ENCODE measurements at regions not wholly inside any gene's neighbourhood (a gene's known extent, or its start where the extent isn't known, plus 50 kb on each side); places are given as distances from the start of the nearest gene placed in this dataset.
A peak's percentile ranks its signal among the peaks of the same experiment; 100 is the strongest.

DNA sequence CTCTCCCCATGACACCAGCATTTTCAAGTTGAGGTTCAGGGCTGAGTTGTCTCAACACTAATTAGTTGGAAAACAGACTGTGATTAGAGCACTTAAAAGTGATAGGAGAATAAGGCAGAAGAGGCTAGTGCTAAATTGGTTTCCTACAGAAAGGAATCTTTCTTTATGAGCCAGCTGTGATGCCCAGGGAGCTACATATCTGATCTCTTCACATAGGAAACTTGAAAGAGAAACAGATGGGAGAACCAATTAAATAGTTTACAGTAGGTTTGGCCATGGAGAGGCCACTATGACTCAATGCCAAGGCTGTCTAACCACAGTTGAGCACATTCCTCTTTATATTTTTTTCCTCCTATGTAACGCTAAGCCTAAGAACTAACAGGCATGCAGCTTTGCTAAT is 418.3 kb upstream of the CYRIA start:
- DNase-seq (no peak), ATAC-seq (replicated peaks) (no peak)
- no peaks in the 10 kb centered on the region for H3K27me3 Mint-ChIP-seq
- no peak overlapping the region for H3K4me3 Mint-ChIP-seq
- peaks cover 3% of the 10 kb centered on the region in 2 donors for H3K36me3 Mint-ChIP-seq
- H3K9me3 Mint-ChIP-seq = peaks cover 10% of the 10 kb centered on the region in 2 donors
- no peak overlapping the region for H3K27ac Mint-ChIP-seq
- H3K4me1 Mint-ChIP-seq = no peaks in the 10 kb centered on the region

DNA sequence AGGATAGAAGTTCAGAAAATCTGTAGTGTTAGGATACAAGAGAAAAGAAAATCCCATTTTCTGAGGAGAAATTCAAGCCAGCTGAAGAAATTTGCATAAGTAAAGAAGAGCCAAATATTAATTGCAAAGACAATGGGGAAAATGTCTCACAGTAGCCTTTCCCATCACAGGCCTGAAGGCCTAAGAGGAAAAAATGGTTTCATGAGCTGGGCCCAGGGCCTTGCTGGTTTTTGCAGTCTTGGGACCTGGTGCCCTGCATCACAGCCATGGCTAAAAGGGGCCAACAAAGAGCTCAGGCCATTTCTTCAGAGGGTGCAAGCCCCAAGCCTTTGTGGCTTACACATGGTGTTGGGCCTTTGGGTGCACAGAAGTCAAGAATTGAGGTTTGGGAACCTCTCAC is 413.6 kb upstream of the CYRIA start:
- Mint-ChIP-seq H3K36me3 (peaks cover 6 to 12% of the 10 kb centered on the region in 2 donors), H3K4me1 (no peaks in the 10 kb centered on the region), H3K4me3 (no peak overlapping the region), H3K27me3 (no peaks in the 10 kb centered on the region), H3K9me3 (peaks cover 19 to 20% of the 10 kb centered on the region in 2 donors), H3K27ac (no peak overlapping the region)
- DNase-seq (no peak), ATAC-seq (replicated peaks) (no peak)

DNA sequence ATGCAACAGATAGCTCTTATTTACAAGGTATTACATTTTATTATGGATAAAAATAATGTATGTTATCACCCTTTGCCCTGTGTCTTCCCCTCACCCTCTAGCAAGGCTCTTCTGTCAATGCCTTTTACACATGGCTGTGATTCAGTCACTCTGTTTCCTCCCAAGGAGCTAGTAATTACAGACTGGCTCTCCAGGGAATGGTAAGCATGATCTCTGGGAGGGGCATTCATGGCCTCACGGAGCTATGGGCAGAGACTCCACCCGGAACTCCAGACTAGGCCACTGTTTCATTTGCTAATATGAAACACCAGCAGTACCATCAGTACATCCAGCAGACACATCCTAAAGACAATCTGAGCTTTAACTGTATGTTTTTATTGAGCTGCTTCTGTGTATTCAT is 410.9 kb upstream of the CYRIA start:
- Mint-ChIP-seq H3K36me3 (peaks cover 6 to 12% of the 10 kb centered on the region in 2 donors), H3K27ac (no peak overlapping the region)

DNA sequence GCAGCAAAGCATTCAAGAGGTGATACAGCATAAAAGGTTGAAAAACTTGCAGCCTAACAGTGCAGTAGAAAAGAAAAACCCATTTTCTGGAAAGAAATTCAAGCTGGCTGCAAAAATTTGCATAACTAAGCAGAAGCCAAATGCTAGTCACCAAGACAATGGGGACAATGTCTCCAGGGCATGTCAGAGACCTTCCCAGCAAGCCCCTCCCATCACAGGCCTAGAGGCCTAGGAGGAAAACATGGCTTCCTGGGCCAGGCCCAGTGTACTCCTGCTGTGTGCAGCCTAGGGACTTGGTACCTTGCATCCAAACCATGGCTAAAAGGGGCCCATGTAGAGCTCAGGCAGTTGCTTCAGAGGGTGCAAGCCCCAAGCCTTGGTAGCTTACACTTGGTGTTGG is 405.1 kb upstream of the CYRIA start:
- Mint-ChIP-seq H3K4me1 (no peaks in the 10 kb centered on the region), H3K36me3 (no peaks in the 10 kb centered on the region), H3K9me3 (peaks cover 11% of the 10 kb centered on the region in 2 donors), H3K27me3 (no peaks in the 10 kb centered on the region), H3K4me3 (no peak overlapping the region), H3K27ac (no peak overlapping the region)
- DNase-seq (no peak), ATAC-seq (replicated peaks) (no peak)

More for the DNA sequence above, 410.9 kb upstream of the CYRIA start:
- Mint-ChIP-seq H3K4me3 (no peak overlapping the region), H3K27me3 (no peaks in the 10 kb centered on the region), H3K9me3 (peaks cover 21 to 22% of the 10 kb centered on the region in 2 donors), H3K4me1 (no peaks in the 10 kb centered on the region)
- no peak for DNase-seq
- ATAC-seq (replicated peaks) = no peak

DNA sequence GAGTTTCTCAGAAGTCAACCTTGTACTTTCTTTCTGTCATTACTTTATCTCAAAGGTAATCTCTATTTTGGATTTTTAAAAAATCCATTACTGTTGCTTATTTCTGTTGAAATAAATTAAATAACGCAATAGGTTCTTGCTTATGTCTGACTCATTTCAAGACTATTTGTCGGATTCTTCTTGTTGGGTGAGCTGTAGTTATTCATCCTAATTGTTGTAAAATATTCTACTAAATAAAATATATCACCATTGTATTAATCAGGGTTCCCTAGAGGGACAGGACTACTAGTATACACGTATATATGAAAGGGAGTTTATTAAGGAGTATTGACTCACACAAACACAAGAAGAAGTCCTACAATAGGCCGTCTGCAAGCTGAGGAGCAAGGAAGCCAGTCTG is 403.9 kb upstream of the CYRIA start:
- Mint-ChIP-seq H3K27ac (no peak overlapping the region), H3K36me3 (no peaks in the 10 kb centered on the region), H3K27me3 (no peaks in the 10 kb centered on the region), H3K9me3 (peaks cover 11% of the 10 kb centered on the region in 2 donors), H3K4me1 (no peaks in the 10 kb centered on the region), H3K4me3 (no peak overlapping the region)
- no peak for ATAC-seq (replicated peaks)
- DNase-seq = no peak

DNA sequence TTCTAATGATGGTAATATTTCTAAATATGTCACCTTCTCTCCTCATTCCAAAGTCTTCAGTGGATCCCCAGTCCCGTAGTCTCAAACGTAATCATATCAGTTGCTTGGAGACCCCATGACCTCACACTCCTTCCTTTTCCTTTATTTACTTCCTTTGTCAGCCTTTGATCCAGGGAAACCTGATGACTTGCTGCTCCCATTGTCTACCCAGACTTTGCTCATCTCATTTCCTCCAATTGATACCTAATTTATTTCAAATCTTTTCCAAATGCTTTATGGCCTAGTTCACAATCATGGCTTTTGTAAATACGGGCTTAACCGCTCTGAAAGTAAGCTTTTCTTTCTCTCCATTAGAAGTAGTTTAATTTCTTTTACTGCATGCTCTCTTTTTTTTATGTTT is 402.4 kb upstream of the CYRIA start:
- H3K27ac Mint-ChIP-seq = no peak overlapping the region
- H3K9me3 Mint-ChIP-seq = peaks cover 11% of the 10 kb centered on the region in 2 donors
- no peaks in the 10 kb centered on the region for H3K27me3 Mint-ChIP-seq
- ATAC-seq (replicated peaks) (no peak), DNase-seq (no peak)
- H3K4me1 Mint-ChIP-seq = no peaks in the 10 kb centered on the region
- no peaks in the 10 kb centered on the region for H3K36me3 Mint-ChIP-seq
- no peak overlapping the region for H3K4me3 Mint-ChIP-seq

DNA sequence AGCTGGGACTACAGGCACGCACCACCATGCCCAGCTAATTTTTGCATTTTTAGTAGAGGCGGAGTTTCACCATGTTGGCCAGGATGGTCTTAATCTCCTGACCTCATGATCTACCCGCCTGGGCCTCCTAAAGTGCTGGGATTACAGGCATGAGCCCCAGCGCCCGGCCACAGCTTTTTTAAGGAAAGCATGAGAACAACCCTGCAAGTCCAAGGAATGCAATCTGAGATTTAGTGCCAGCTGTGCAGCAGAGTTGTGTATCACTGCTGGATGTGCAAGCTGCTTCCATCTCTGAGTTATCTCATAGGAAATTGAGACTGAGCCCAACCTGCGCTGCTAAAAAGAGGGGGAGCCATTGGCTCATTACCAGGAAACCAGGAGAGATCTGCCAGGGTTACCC is 399.9 kb upstream of the CYRIA start:
- Mint-ChIP-seq H3K27me3 (no peaks in the 10 kb centered on the region), H3K4me3 (no peak overlapping the region), H3K27ac (no peak overlapping the region), H3K9me3 (peaks cover 0 to 4% of the 10 kb centered on the region in 2 donors), H3K4me1 (no peaks in the 10 kb centered on the region), H3K36me3 (no peaks in the 10 kb centered on the region)
- ATAC-seq (replicated peaks) = no peak
- DNase-seq = no peak

DNA sequence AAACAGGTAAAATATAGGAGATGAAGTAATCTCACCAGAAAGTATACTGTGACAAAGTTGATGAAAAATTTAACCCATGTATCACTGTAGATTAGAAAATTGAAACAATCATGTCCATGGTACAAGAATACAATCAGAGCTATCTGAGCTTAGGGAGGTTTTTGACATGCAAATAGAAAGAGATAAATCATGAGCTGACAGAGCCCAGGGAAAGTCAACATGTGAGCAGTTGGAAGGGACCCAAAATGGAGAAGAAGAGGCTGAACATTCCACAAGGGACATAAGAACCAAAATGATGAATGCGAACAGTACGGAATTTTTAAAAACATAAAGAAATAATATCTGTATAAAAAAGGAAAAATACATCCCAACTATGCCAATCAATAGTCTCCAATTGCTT is 395.4 kb upstream of the CYRIA start:
- Mint-ChIP-seq H3K4me3 (no peak overlapping the region), H3K27ac (no peak overlapping the region), H3K4me1 (no peaks in the 10 kb centered on the region), H3K27me3 (no peaks in the 10 kb centered on the region), H3K9me3 (no peaks in the 10 kb centered on the region), H3K36me3 (no peaks in the 10 kb centered on the region)
- no peak for ATAC-seq (replicated peaks)
- no peak for DNase-seq

DNA sequence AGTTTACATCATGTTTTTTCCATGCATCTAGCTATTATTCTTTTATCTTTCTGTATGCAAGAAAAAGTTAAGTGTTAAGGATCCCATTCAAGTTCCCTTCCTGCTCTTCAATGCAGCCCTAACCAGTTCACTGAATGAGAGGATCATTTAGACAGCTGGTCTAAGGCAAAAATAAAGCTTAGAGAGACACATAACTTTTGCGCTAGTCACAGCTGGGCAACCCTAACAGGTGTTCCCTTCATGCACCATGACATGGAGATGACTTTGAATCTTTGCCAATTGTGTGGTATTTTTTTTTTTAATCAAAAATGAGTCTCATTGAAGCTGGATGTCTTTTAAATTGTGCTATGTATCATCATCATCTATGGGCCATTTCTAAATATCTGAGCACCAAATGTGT is 393.8 kb upstream of the CYRIA start:
- Mint-ChIP-seq H3K9me3 (no peaks in the 10 kb centered on the region), H3K4me3 (no peak overlapping the region), H3K4me1 (no peaks in the 10 kb centered on the region), H3K27me3 (no peaks in the 10 kb centered on the region), H3K36me3 (no peaks in the 10 kb centered on the region), H3K27ac (no peak overlapping the region)
- DNase-seq = no peak
- no peak for ATAC-seq (replicated peaks)

DNA sequence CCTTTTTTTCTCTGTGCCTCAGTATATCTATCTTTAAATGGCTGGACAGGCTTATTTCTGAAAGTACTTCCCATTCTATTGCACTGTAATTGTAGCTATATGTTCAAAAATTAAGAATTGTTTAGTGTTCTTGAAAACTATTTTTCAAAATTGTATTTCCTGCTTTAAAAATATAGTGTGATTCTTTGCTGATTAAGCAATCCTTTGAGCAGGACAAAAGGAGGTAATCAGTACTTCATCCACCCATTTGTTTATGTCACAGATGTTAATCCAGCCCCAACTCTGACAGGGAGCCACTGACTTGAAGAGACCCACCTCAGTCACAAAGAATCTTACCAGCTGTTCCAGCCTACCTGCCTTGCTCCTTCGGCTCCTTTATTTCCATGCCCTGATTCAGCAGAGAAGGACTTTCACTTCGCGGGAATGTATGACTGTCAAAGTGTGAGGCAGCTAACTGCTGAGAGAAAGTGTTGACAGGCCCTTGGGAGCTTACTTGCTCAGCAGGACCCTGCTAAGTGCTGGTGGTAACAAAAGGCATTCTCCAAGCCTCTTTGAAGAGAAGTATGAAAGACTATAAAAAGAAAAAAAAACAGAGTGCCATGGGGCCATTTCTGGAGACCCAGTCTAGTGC is 393.3 kb upstream of the CYRIA start:
- H3K27me3 Mint-ChIP-seq = no peaks in the 10 kb centered on the region
- H3K9me3 Mint-ChIP-seq = no peaks in the 10 kb centered on the region
- no peak overlapping the region for H3K4me3 Mint-ChIP-seq
- no peaks in the 10 kb centered on the region for H3K36me3 Mint-ChIP-seq
- ATAC-seq (replicated peaks) (no peak), DNase-seq (no peak)
- H3K4me1 Mint-ChIP-seq = no peaks in the 10 kb centered on the region
- H3K27ac Mint-ChIP-seq = no peak overlapping the region

DNA sequence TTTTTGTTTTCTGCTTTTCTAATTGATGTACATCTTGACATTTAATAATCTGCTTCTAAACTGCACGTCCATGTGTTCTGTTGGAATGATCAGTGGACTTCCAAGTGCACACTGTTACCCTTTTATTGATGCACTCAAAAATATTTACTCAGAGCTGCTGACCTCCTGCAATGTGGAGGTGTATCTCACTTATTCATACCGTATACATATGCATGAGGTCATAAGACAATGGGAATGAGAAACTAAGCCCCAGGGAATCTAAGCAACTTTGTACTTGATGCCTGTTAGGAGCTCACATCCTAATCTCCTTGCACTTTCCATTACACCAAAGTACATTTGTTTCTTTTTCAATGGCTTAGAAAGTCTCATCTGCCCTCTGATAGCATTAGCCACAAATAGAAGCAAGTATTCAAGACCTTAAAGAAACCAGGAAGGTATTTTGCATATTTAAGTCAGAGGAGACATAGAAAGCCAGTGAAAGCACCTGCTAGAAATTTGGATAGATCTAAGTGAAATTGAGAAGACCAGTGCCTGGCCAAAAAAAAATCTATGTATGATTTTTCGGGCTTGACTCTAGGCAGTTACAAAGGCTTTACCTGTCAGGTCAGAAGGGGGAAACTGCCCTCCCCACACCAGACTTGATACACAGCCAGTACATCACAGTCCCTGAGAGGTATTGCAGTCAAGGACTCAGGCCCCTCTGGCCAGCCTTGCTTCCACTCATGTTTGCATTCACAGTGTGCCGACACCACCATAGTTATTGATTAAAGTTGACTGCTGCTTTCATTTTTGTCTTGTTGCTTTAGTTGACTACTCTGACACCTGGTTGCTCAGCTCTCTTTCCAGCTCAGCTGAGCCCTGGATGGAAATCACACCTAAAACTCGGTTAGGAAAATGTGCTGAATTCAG is 391.7 kb upstream of the CYRIA start:
- no peaks in the 10 kb centered on the region for H3K4me1 Mint-ChIP-seq
- no peaks in the 10 kb centered on the region for H3K36me3 Mint-ChIP-seq
- H3K4me3 Mint-ChIP-seq = no peak overlapping the region
- H3K9me3 Mint-ChIP-seq = no peaks in the 10 kb centered on the region
- no peak for DNase-seq
- H3K27me3 Mint-ChIP-seq = no peaks in the 10 kb centered on the region
- no peak overlapping the region for H3K27ac Mint-ChIP-seq
- ATAC-seq (replicated peaks) = no peak

DNA sequence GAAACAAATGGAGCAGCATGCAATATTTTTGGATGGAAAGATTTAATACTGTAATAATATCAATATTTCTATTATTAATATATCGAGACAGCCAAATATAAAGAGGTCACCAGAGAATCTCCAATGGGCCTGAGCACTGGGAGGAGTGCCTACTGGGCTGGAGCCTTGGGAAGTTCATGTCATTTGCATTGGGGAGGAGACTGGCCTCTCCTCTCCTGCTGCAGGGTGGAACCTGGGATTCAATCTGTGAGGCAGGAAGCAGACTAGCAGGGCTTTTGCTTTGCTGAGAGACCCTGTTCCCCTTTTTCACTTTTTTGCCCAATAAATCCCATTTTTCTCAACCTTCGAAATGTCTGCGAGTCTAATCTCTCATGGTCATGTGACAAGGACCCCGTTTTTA is 390.6 kb upstream of the CYRIA start:
- Mint-ChIP-seq H3K27ac (no peak overlapping the region), H3K36me3 (no peaks in the 10 kb centered on the region), H3K4me3 (no peak overlapping the region), H3K4me1 (no peaks in the 10 kb centered on the region), H3K9me3 (no peaks in the 10 kb centered on the region), H3K27me3 (no peaks in the 10 kb centered on the region)
- ATAC-seq (replicated peaks) (no peak), DNase-seq (no peak)

DNA sequence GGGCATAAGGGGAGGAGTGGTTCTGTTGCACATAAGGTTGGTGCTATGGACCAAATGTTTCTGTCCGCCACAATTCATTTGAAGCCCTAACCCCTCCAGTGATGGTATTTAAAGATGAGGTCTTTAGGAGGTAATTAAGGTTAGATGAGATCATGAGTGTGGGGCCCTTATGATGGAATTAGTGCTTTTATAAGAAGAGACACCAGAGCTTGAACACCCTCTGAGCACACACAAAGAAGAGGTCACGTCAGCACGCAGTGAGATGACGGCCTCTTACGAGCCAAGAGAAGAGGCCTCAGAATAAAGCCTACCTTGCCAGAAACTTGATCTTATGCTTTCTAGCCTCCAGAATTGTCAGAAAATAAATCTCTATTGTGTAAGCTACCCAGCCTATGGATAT is 386.4 kb upstream of the CYRIA start:
- H3K36me3 Mint-ChIP-seq = no peaks in the 10 kb centered on the region

DNA sequence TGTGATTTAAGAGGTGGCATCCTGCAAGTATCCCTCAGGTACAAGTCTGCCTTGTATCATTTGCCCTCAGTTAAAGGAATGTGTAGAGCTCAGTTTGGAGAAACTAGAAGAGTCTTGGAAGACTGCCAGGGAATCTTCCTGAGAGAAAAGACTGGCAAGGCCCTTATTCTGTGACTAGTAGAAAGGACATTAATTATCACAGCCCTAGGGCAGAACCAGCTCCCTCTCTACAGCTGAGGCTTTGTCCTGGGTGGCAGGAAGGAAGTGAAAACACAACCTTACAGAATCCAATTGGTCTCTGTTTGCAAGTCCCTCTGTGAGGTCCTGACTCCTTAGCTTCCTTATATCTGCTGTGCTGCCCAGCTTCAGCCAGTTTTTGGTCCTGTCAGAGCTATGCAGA is 385.9 kb upstream of the CYRIA start:
- Mint-ChIP-seq H3K27me3 (no peaks in the 10 kb centered on the region), H3K36me3 (no peaks in the 10 kb centered on the region), H3K9me3 (no peaks in the 10 kb centered on the region), H3K4me3 (no peak overlapping the region), H3K4me1 (no peaks in the 10 kb centered on the region), H3K27ac (no peak overlapping the region)
- DNase-seq (no peak), ATAC-seq (replicated peaks) (no peak)

More for the DNA sequence above, 386.4 kb upstream of the CYRIA start:
- Mint-ChIP-seq H3K27me3 (no peaks in the 10 kb centered on the region), H3K9me3 (no peaks in the 10 kb centered on the region), H3K4me3 (no peak overlapping the region), H3K27ac (no peak overlapping the region), H3K4me1 (no peaks in the 10 kb centered on the region)
- DNase-seq = no peak
- no peak for ATAC-seq (replicated peaks)

DNA sequence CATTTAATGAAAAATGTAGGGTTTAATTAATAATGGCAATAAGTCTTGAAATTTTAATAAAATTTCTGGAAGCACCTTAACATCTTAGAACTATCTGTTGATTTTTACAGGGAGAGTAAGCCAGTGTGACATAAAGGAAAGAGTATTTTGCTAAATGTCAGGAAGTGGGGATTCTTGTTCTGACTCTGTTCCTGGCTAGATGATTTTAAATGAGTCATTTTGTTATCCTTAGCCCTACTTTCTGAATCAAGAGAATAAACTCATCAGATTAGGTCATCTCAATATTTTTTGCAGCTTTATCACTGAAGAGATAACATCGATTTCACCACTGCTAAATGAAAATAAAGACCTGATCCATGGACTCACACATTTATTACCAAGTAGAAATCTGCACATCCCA is 377.5 kb upstream of the CYRIA start:
- Mint-ChIP-seq H3K4me3 (no peak overlapping the region), H3K27me3 (no peaks in the 10 kb centered on the region), H3K27ac (no peak overlapping the region), H3K9me3 (peaks cover 3 to 10% of the 10 kb centered on the region in 2 donors), H3K4me1 (no peaks in the 10 kb centered on the region), H3K36me3 (no peaks in the 10 kb centered on the region)
- no peak for DNase-seq
- peak in 1 of 2 donors; percentile 56 for ATAC-seq (replicated peaks)
